ENCODE measurements at regions not wholly inside any gene's neighbourhood (a gene's known extent, or its start where the extent isn't known, plus 50 kb on each side); places are given as distances from the start of the nearest gene placed in this dataset.

DNA sequence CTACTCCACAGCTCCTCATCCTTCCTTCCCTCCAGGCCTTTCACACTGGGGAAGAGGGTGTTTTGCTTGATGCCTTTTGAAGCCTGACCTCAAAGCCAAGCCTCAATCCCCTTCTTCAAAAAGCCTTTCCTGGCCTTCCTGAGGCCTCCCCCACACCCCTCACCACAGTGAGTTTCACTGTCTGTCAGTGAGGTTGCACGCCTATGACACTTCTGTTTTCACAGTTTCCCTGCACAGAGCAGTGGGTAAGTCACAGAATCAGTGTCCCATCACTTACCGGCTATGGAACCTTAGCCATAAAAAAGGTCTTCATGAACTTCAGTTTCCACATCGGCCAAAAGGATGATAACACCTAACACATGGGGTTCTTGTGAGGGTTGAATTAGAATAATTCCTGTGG, 371.4 kb downstream of the UQCRFS1 start:
- no peak for ATAC-seq
- no peak for TF ChIP-seq CTCF (IDR thresholded peaks at IDR 0.05)
- H3K4me1 ChIP-seq = no peaks in the 10 kb centered on the region
- no peaks in the 10 kb centered on the region for H3K9me3 ChIP-seq
- intact Hi-C loops (cut with DNase I) = no loop called here
- WGBS, 3 donors = 87 to 94% (median 93%) methylated on average over 3 of the region's 3 CpGs
- DNase-seq = no peak
- no peaks in the 10 kb centered on the region for H3K36me3 ChIP-seq (ENCODE audit: insufficient read depth in 1 of 2, low read depth in 1 of 2)
- no peak overlapping the region for H3K4me3 ChIP-seq
- H3K27ac ChIP-seq = no peak overlapping the region
- H3K27me3 ChIP-seq (ENCODE audit: insufficient read depth in 3 of 3, low read length in 2 of 3) = peaks cover 0 to 2% (median 0%) of the 10 kb centered on the region in 3 donors

- ATAC-seq (no peak), DNase-seq (no peak)
- H3K27ac ChIP-seq = no peak overlapping the region
- no peaks in the 10 kb centered on the region for H3K36me3 ChIP-seq (ENCODE audit: insufficient read depth in 1 of 2, low read depth in 1 of 2)
- H3K4me1 ChIP-seq = no peaks in the 10 kb centered on the region
- no peak for TF ChIP-seq CTCF (IDR thresholded peaks at IDR 0.05)
- H3K9me3 ChIP-seq = no peaks in the 10 kb centered on the region
- peaks cover 0 to 2% (median 0%) of the 10 kb centered on the region in 3 donors for H3K27me3 ChIP-seq (ENCODE audit: insufficient read depth in 3 of 3, low read length in 2 of 3)
- intact Hi-C loops (cut with DNase I) = no loop called here
- 90 to 93% (median 92%) methylated on average over 2 of the region's 2 CpGs for WGBS, 3 donors
- H3K4me3 ChIP-seq = no peak overlapping the region
Measured at GRCh38 chr19:28840891-28841290, 372.1 kb downstream of the UQCRFS1 start.

- Histone ChIP-seq H3K27me3 (ENCODE audit: insufficient read depth in 3 of 3, low read length in 2 of 3) (peaks cover 0 to 4% (median 0%) of the 10 kb centered on the region in 3 donors), H3K36me3 (ENCODE audit: insufficient read depth in 1 of 2, low read depth in 1 of 2) (no peaks in the 10 kb centered on the region), H3K9me3 (no peaks in the 10 kb centered on the region), H3K4me1 (no peaks in the 10 kb centered on the region), H3K27ac (no peak overlapping the region), H3K4me3 (no peak overlapping the region)
- DNase-seq = no peak
- no peak for TF ChIP-seq CTCF (IDR thresholded peaks at IDR 0.05)
- ATAC-seq = no peak
- WGBS, 3 donors = 50 to 60% (median 54%) methylated on average over 3 of the region's 3 CpGs
- intact Hi-C loops (cut with DNase I) = no loop called here
Measured at GRCh38 chr19:28839455-28839854, 373.5 kb downstream of the UQCRFS1 start.

DNA sequence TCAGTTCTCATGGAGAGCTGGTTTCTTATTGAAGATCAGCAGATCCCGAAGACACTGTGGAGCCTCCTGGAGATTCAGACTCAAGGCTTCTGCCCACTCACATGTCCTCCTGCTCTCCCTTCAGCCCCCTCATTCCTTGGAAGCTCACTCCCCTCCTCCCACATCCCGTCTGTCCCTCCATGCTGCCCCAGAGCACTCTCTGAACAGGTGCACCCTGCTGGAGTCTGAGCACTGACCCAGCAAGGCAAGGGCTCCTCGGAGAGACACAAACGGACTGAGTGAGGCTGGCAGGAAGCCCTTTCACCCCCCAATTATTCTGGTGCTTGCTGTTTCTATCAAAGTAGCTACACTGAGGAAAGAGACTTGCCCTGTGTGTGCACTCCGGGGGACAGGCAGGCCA, 374.0 kb downstream of the UQCRFS1 start:
- H3K36me3 ChIP-seq (ENCODE audit: insufficient read depth in 1 of 2, low read depth in 1 of 2) = no peaks in the 10 kb centered on the region
- ATAC-seq (no peak), DNase-seq (no peak)
- H3K27ac ChIP-seq = no peak overlapping the region
- no peaks in the 10 kb centered on the region for H3K9me3 ChIP-seq
- TF ChIP-seq CTCF (IDR thresholded peaks at IDR 0.05) = no peak
- intact Hi-C loops (cut with DNase I) = no loop called here
- no peak overlapping the region for H3K4me3 ChIP-seq
- peaks cover 0 to 4% (median 0%) of the 10 kb centered on the region in 3 donors for H3K27me3 ChIP-seq (ENCODE audit: insufficient read depth in 3 of 3, low read length in 2 of 3)
- 28 to 31% (median 29%) methylated on average over 5 of the region's 5 CpGs for WGBS, 3 donors
- H3K4me1 ChIP-seq = no peaks in the 10 kb centered on the region

GRCh38 chr19:28836421-28836820, 376.5 kb downstream of the UQCRFS1 start:
- 48 to 61% (median 49%) methylated on average over 7 of the region's 7 CpGs for WGBS, 3 donors
- H3K4me3 ChIP-seq = no peak overlapping the region
- TF ChIP-seq CTCF (IDR thresholded peaks at IDR 0.05) = no peak
- no peaks in the 10 kb centered on the region for H3K4me1 ChIP-seq
- intact Hi-C loops (cut with DNase I) = no loop called here
- no peaks in the 10 kb centered on the region for H3K36me3 ChIP-seq (ENCODE audit: insufficient read depth in 1 of 2, low read depth in 1 of 2)
- no peaks in the 10 kb centered on the region for H3K9me3 ChIP-seq
- H3K27me3 ChIP-seq (ENCODE audit: insufficient read depth in 3 of 3, low read length in 2 of 3) = peaks cover 0 to 10% (median 0%) of the 10 kb centered on the region in 3 donors
- ATAC-seq (no peak), DNase-seq (no peak)
- no peak overlapping the region for H3K27ac ChIP-seq

All from psoas muscle (tissue), 7 donors.